WTC11 (cell line): ENCODE measurements at regions not wholly inside any gene's neighbourhood (a gene's known extent, or its start where the extent isn't known, plus 50 kb on each side); places are given as distances from the start of the nearest gene placed in this dataset.

Experiments used
- ATAC-seq: fragments of 200-7000 bp; cut with Tn5 transposase; 2 replicates; pipeline ENCODE4 v1.10.0; 2021; ENCODE audit warnings: mild to moderate bottlenecking, moderate library complexity
- CTCF ChIA-PET: fragments of 300-600 bp; sonication (Branson Sonifier 250); formaldehyde crosslinking; loops from one replicate; lab custom pipeline; 2021; ENCODE audit warnings: antibody characterized with exemption; lab: Charles Lee
- POLR2A ChIA-PET: fragments of 350-600 bp; sonication (Branson Sonifier 250); formaldehyde crosslinking; loops from one replicate; lab custom pipeline; 2021; ENCODE audit warnings: antibody characterized with exemption; lab: Charles Lee
- DNase-seq: peaks from one replicate; pipeline ENCODE4 v3.0.0; 2021; ENCODE audit warnings: low spot score
- H3K27ac Mint-ChIP-seq: 2 replicates; pipeline ENCODE4 v1.8.0; 2021; ENCODE audit warnings: mixed read lengths
- H3K27me3 Mint-ChIP-seq: 2 replicates; pipeline ENCODE4 v1.8.0; 2021; ENCODE audit warnings: low read depth, mild to moderate bottlenecking, moderate library complexity, mixed read lengths
- H3K36me3 Mint-ChIP-seq: 2 replicates; pipeline ENCODE4 v1.8.0; 2021; ENCODE audit warnings: mixed read lengths
- H3K4me1 Mint-ChIP-seq: 2 replicates; pipeline ENCODE4 v1.8.0; 2022; ENCODE audit warnings: mixed read lengths
- H3K4me3 Mint-ChIP-seq: 2 replicates; pipeline ENCODE4 v1.8.0; 2021; ENCODE audit warnings: mild to moderate bottlenecking, moderate library complexity, mixed read lengths
- H3K9me3 Mint-ChIP-seq: 2 replicates; pipeline ENCODE4 v1.8.0; 2021; ENCODE audit warnings: mixed read lengths
- AR ChIP-seq: fragments of 250-450 bp; sonication (Bioruptor Pico); IDR thresholded peaks from 2 replicates; pipeline ENCODE4 v1.9.0; 2021; ENCODE audit warnings: mild to moderate bottlenecking
- ATF1 ChIP-seq: sonication (generic); formaldehyde crosslinking; IDR thresholded peaks from 2 replicates; pipeline ENCODE4 v1.8.1; 2023; ENCODE audit warnings: mild to moderate bottlenecking, moderate library complexity, missing genetic modification reagents
- CREM ChIP-seq: sonication (generic); formaldehyde crosslinking; IDR thresholded peaks from 2 replicates; pipeline ENCODE4 v1.8.1; 2022; ENCODE audit warnings: mild to moderate bottlenecking, missing genetic modification reagents, moderate library complexity
- E2F4 ChIP-seq: sonication (generic); formaldehyde crosslinking; IDR thresholded peaks from 2 replicates; pipeline ENCODE4 v1.8.1; 2022; ENCODE audit warnings: low read depth, mild to moderate bottlenecking, moderate library complexity, missing genetic modification reagents, borderline replicate concordance
- ELF4 ChIP-seq: sonication (generic); formaldehyde crosslinking; IDR thresholded peaks from 2 replicates; pipeline ENCODE4 v1.8.1; 2022; ENCODE audit warnings: low read depth, mild to moderate bottlenecking, moderate library complexity, missing genetic modification reagents
- FOXJ3 ChIP-seq: sonication (generic); formaldehyde crosslinking; IDR thresholded peaks from 2 replicates; pipeline ENCODE4 v1.9.0; 2021; ENCODE audit warnings: missing genetic modification reagents, mild to moderate bottlenecking, borderline replicate concordance
- FOXK1 ChIP-seq: sonication (generic); formaldehyde crosslinking; IDR thresholded peaks from 2 replicates; pipeline ENCODE4 v1.8.0; 2022; ENCODE audit warnings: mild to moderate bottlenecking, moderate library complexity, missing genetic modification reagents
- HMGA2 ChIP-seq: fragments of 250-450 bp; sonication (Bioruptor Pico); IDR thresholded peaks from 2 replicates; pipeline ENCODE4 v1.4.0; 2021; ENCODE audit warnings: mild to moderate bottlenecking, moderate library complexity
- HMGXB4 ChIP-seq: sonication (generic); formaldehyde crosslinking; IDR thresholded peaks from 2 replicates; pipeline ENCODE4 v1.8.1; 2023; ENCODE audit warnings: mild to moderate bottlenecking, moderate library complexity, missing genetic modification reagents
- MXD4 ChIP-seq: fragments of 250-450 bp; sonication (Bioruptor Pico); IDR thresholded peaks from 2 replicates; pipeline ENCODE4 v1.8.0; 2021; ENCODE audit warnings: mild to moderate bottlenecking, moderate library complexity, borderline replicate concordance
- NFATC4 ChIP-seq: fragments of 250-450 bp; sonication (Bioruptor Pico); IDR thresholded peaks from 2 replicates; pipeline ENCODE4 v1.9.0; 2021; ENCODE audit warnings: mild to moderate bottlenecking
- NR2C2 ChIP-seq: sonication (generic); formaldehyde crosslinking; IDR thresholded peaks from 2 replicates; pipeline ENCODE4 v1.8.0; 2022; ENCODE audit warnings: mild to moderate bottlenecking, missing genetic modification reagents
- PRRX2 ChIP-seq: fragments of 250-450 bp; sonication (Bioruptor Pico); IDR thresholded peaks from 2 replicates; pipeline ENCODE4 v1.8.0; 2021; ENCODE audit warnings: mild to moderate bottlenecking
- SP1 ChIP-seq: sonication (generic); formaldehyde crosslinking; conservative IDR thresholded peaks from 2 replicates; pipeline ENCODE4 v1.8.1; 2022; ENCODE audit warnings: missing genetic modification reagents
- TCF7 ChIP-seq: sonication (generic); formaldehyde crosslinking; IDR thresholded peaks from 2 replicates; pipeline ENCODE4 v1.8.0; 2022; ENCODE audit warnings: mild to moderate bottlenecking, low read depth, missing genetic modification reagents, moderate library complexity
- ZNF138 ChIP-seq: sonication (generic); formaldehyde crosslinking; conservative IDR thresholded peaks from 2 replicates; pipeline ENCODE4 v1.8.1; 2022; ENCODE audit warnings: mild to moderate bottlenecking, moderate library complexity, missing genetic modification reagents
- ZNF263 ChIP-seq: sonication (generic); formaldehyde crosslinking; IDR thresholded peaks from 2 replicates; pipeline ENCODE4 v1.8.1; 2022; ENCODE audit warnings: low read depth, mild to moderate bottlenecking, moderate library complexity, missing genetic modification reagents
- ZNF317 ChIP-seq: sonication (generic); formaldehyde crosslinking; IDR thresholded peaks from 2 replicates; pipeline ENCODE4 v1.8.1; 2023; ENCODE audit warnings: low read depth, mild to moderate bottlenecking, moderate library complexity, missing genetic modification reagents, borderline replicate concordance
- ZNF423 ChIP-seq: fragments of 250-450 bp; sonication (Bioruptor Pico); IDR thresholded peaks from 2 replicates; pipeline ENCODE4 v2.1.2; 2022; ENCODE audit warnings: mild to moderate bottlenecking, moderate library complexity
- TF ChIP-seq, protein P1 (sequence below): sonication (generic); formaldehyde crosslinking; IDR thresholded peaks from 2 replicates; pipeline ENCODE4 v1.8.1; 2023; ENCODE audit warnings: mild to moderate bottlenecking, missing genetic modification reagents
- TF ChIP-seq, protein P2 (sequence below): fragments of 250-450 bp; sonication (Bioruptor Pico); IDR thresholded peaks from 2 replicates; pipeline ENCODE4 v1.9.0; 2021; ENCODE audit warnings: mild to moderate bottlenecking
- TF ChIP-seq, protein P3 (sequence below): sonication (generic); formaldehyde crosslinking; IDR thresholded peaks from 2 replicates; pipeline ENCODE4 v1.8.1; 2022; ENCODE audit warnings: mild to moderate bottlenecking, moderate library complexity, missing genetic modification reagents

DNA sequence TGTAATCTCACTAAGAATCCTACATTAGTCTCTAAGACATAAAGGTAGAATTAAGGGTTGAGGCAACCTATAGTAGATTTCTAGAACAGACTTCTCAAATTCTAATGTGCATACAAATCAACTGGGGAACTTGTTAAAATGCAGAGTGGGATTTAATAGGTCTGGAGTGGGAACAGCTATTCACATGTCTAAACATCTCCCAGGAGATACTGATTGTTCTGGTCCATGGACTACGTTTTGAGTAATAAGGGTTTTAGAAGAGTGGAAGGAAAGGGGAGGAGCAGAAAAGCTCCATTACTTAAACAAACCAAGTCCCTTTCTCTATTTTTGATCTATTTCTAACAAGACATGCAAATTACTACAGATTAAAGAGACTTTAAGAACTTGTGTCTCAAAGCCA, 524.8 kb downstream of the TUSC7 start (continued):
- no peak for TF ChIP-seq ZNF317 (CRISPR knock-in tag)
- TF ChIP-seq MXD4 (CRISPR knock-in tag): no peak
- no peak for TF ChIP-seq FOXK1
- no peak for TF ChIP-seq HMGXB4
- no peak for TF ChIP-seq ZNF263 (CRISPR knock-in tag)
- no peak for TF ChIP-seq ELF4 (CRISPR knock-in tag)
- TF ChIP-seq CREM (CRISPR knock-in tag): no peak
- no peak for TF ChIP-seq FOXJ3 (CRISPR knock-in tag)
- TF ChIP-seq, protein P1, sequence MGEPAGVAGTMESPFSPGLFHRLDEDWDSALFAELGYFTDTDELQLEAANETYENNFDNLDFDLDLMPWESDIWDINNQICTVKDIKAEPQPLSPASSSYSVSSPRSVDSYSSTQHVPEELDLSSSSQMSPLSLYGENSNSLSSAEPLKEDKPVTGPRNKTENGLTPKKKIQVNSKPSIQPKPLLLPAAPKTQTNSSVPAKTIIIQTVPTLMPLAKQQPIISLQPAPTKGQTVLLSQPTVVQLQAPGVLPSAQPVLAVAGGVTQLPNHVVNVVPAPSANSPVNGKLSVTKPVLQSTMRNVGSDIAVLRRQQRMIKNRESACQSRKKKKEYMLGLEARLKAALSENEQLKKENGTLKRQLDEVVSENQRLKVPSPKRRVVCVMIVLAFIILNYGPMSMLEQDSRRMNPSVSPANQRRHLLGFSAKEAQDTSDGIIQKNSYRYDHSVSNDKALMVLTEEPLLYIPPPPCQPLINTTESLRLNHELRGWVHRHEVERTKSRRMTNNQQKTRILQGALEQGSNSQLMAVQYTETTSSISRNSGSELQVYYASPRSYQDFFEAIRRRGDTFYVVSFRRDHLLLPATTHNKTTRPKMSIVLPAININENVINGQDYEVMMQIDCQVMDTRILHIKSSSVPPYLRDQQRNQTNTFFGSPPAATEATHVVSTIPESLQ (CRISPR knock-in tag): no peak

GRCh38 chr3:117235304-117235703, 525.7 kb downstream of the TUSC7 start:
- no peak for TF ChIP-seq E2F4 (CRISPR knock-in tag)
- no peak for TF ChIP-seq HMGA2 (CRISPR knock-in tag)
- no peak for TF ChIP-seq ZNF138 (CRISPR knock-in tag)
- TF ChIP-seq HMGXB4: no peak
- no peak for TF ChIP-seq ATF1 (CRISPR knock-in tag)
- ChIA-PET POLR2A (no interaction called here), CTCF (no interaction called here)
- Mint-ChIP-seq H3K27ac (no peak overlapping the region), H3K4me3 (no peak overlapping the region), H3K36me3 (no peaks in the 10 kb centered on the region), H3K9me3 (peaks cover 4% of the 10 kb centered on the region; the same call in 1 of the 2 replicates), H3K27me3 (no peaks in the 10 kb centered on the region), H3K4me1 (peaks cover 3% of the 10 kb centered on the region)
- DNase-seq (no peak), ATAC-seq (no peak)

DNA sequence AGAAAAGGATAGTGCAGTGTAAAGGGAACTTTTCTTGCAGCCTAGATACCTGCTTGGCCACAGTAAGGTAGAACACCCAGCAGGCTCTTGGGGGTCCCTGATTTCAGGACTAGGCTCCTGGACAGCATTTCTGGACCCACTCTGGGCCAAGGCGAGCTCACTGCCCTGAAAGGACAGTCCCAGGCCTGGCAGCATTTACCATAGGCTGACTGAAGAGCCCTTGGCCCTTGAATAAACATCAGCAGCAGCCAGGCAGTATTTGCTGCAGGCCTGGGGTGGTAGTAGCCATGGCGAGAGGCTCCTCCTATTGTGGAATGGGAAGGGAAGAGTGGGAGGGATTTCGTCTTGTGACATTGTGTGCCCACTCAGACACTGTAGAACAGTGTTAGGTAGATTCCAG, 529.2 kb downstream of the TUSC7 start:
- ChIA-PET POLR2A (no interaction called here), CTCF (no interaction called here)
- H3K27ac Mint-ChIP-seq: no peak overlapping the region
- peak; percentile 85 for ATAC-seq
- no peaks in the 10 kb centered on the region for H3K36me3 Mint-ChIP-seq
- peaks cover 3% of the 10 kb centered on the region for H3K4me1 Mint-ChIP-seq
- H3K4me3 Mint-ChIP-seq: no peak overlapping the region
- H3K9me3 Mint-ChIP-seq: no peaks in the 10 kb centered on the region
- peak; percentile 13 for DNase-seq
- H3K27me3 Mint-ChIP-seq: no peaks in the 10 kb centered on the region
- TF ChIP-seq NFATC4 (CRISPR knock-in tag) (no peak), TCF7 (no peak), SP1 (CRISPR knock-in tag) (no peak), ZNF423 (CRISPR knock-in tag) (no peak), NR2C2 (CRISPR knock-in tag) (no peak), AR (CRISPR knock-in tag) (no peak), FOXJ3 (CRISPR knock-in tag) (no peak), PRRX2 (CRISPR knock-in tag) (no peak)
- TF ChIP-seq, protein P2, sequence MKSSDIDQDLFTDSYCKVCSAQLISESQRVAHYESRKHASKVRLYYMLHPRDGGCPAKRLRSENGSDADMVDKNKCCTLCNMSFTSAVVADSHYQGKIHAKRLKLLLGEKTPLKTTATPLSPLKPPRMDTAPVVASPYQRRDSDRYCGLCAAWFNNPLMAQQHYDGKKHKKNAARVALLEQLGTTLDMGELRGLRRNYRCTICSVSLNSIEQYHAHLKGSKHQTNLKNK: no peak
- TF ChIP-seq, protein P3, sequence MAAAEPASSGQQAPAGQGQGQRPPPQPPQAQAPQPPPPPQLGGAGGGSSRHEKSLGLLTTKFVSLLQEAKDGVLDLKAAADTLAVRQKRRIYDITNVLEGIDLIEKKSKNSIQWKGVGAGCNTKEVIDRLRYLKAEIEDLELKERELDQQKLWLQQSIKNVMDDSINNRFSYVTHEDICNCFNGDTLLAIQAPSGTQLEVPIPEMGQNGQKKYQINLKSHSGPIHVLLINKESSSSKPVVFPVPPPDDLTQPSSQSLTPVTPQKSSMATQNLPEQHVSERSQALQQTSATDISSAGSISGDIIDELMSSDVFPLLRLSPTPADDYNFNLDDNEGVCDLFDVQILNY: no peak
